ENCODE measurements at regions not wholly inside any gene's neighbourhood (a gene's known extent, or its start where the extent isn't known, plus 50 kb on each side); places are given as distances from the start of the nearest gene placed in this dataset.
A peak's percentile ranks its signal among the peaks of the same experiment; 100 is the strongest.
"Not testable (repeated sequence)": the region's sequence is repeated elsewhere in the genome, so short reads cannot be mapped to it uniquely, and the experiment has no call there.

- Mint-ChIP-seq H3K4me3 (no peak overlapping the region), H3K27ac (no peak overlapping the region), H3K4me1 (ENCODE audit: low read depth) (no peaks in the 10 kb centered on the region), H3K36me3 (ENCODE audit: low read depth) (peaks cover 2% of the 10 kb centered on the region), H3K27me3 (ENCODE audit: low read depth) (no peaks in the 10 kb centered on the region), H3K9me3 (peaks cover 18% of the 10 kb centered on the region)
- intact Hi-C loops (cut with micrococcal nuclease): no loop called here
- peak; percentile 8 for DNase-seq
- CTCF ChIA-PET: interaction anchor here (0.9 kb wide), 1 partner anchor 101 kb away, joined by 4 read pairs; no protein-coding TSS in a partner anchor
These were observed 177.5 kb downstream of the MTCL1 start for GRCh38 chr18:8882632-8883408.

GRCh38 chr18:8883409-8883668 is 178.0 kb downstream of the MTCL1 start:
- no peak overlapping the region for H3K4me3 Mint-ChIP-seq
- H3K27ac Mint-ChIP-seq: no peak overlapping the region
- peaks cover 20% of the 10 kb centered on the region for H3K9me3 Mint-ChIP-seq
- CTCF ChIA-PET: interaction anchor here (0.9 kb wide), 1 partner anchor 100 kb away, joined by 4 read pairs; no protein-coding TSS in a partner anchor
- H3K36me3 Mint-ChIP-seq (ENCODE audit: low read depth): peaks cover 2% of the 10 kb centered on the region
- no peak for DNase-seq
- H3K4me1 Mint-ChIP-seq (ENCODE audit: low read depth): no peaks in the 10 kb centered on the region
- no peaks in the 10 kb centered on the region for H3K27me3 Mint-ChIP-seq (ENCODE audit: low read depth)
- intact Hi-C loops (cut with micrococcal nuclease): no loop called here

GRCh38 chr18:8887877-8888276 is 182.5 kb downstream of the MTCL1 start:
- H3K27me3 Mint-ChIP-seq (ENCODE audit: low read depth); DNase-seq; H3K36me3 Mint-ChIP-seq (ENCODE audit: low read depth); intact Hi-C loops (cut with micrococcal nuclease); H3K4me1 Mint-ChIP-seq (ENCODE audit: low read depth); H3K4me3 Mint-ChIP-seq; CTCF ChIA-PET; H3K27ac Mint-ChIP-seq: not testable (repeated sequence)
- H3K9me3 Mint-ChIP-seq: peaks cover 16% of the 10 kb centered on the region

GRCh38 chr18:8889489-8889888 is 184.1 kb downstream of the MTCL1 start:
- Mint-ChIP-seq H3K27me3 (ENCODE audit: low read depth) (no peaks in the 10 kb centered on the region), H3K9me3 (peaks cover 12% of the 10 kb centered on the region), H3K27ac (no peak overlapping the region), H3K36me3 (ENCODE audit: low read depth) (no peaks in the 10 kb centered on the region), H3K4me3 (no peak overlapping the region), H3K4me1 (ENCODE audit: low read depth) (no peaks in the 10 kb centered on the region)
- no peak for DNase-seq
- intact Hi-C loops (cut with micrococcal nuclease): no loop called here
- CTCF ChIA-PET: no interaction called here

- intact Hi-C loops (cut with micrococcal nuclease); DNase-seq; H3K27me3 Mint-ChIP-seq (ENCODE audit: low read depth); H3K4me1 Mint-ChIP-seq (ENCODE audit: low read depth); CTCF ChIA-PET; H3K4me3 Mint-ChIP-seq; H3K36me3 Mint-ChIP-seq (ENCODE audit: low read depth); H3K27ac Mint-ChIP-seq: not testable (repeated sequence)
- peaks cover 12% of the 10 kb centered on the region for H3K9me3 Mint-ChIP-seq
These were observed 185.1 kb downstream of the MTCL1 start for GRCh38 chr18:8890503-8890902.

- H3K27ac Mint-ChIP-seq: no peak overlapping the region
These were observed 185.7 kb downstream of the MTCL1 start for GRCh38 chr18:8890957-8891464.

GRCh38 chr18:8893221-8893620 is 187.9 kb downstream of the MTCL1 start:
- CTCF ChIA-PET: no interaction called here

More at GRCh38 chr18:8890957-8891464, 185.7 kb downstream of the MTCL1 start:
- Mint-ChIP-seq H3K4me1 (ENCODE audit: low read depth) (no peaks in the 10 kb centered on the region), H3K27me3 (ENCODE audit: low read depth) (no peaks in the 10 kb centered on the region), H3K4me3 (no peak overlapping the region), H3K9me3 (peaks cover 11% of the 10 kb centered on the region), H3K36me3 (ENCODE audit: low read depth) (no peaks in the 10 kb centered on the region)
- intact Hi-C loops (cut with micrococcal nuclease): no loop called here
- DNase-seq: no peak
- CTCF ChIA-PET: no interaction called here

GRCh38 chr18:8893628-8894231 is 188.4 kb downstream of the MTCL1 start:
- Mint-ChIP-seq H3K27ac (no peak overlapping the region), H3K27me3 (ENCODE audit: low read depth) (peaks cover 1% of the 10 kb centered on the region), H3K36me3 (ENCODE audit: low read depth) (no peaks in the 10 kb centered on the region), H3K4me1 (ENCODE audit: low read depth) (no peaks in the 10 kb centered on the region), H3K9me3 (no peaks in the 10 kb centered on the region), H3K4me3 (no peak overlapping the region)
- CTCF ChIA-PET: no interaction called here
- DNase-seq: no peak
- intact Hi-C loops (cut with micrococcal nuclease): no loop called here

More at GRCh38 chr18:8893221-8893620, 187.9 kb downstream of the MTCL1 start:
- intact Hi-C loops (cut with micrococcal nuclease): no loop called here
- H3K9me3 Mint-ChIP-seq: peaks cover 5% of the 10 kb centered on the region
- H3K4me1 Mint-ChIP-seq (ENCODE audit: low read depth): no peaks in the 10 kb centered on the region
- no peaks in the 10 kb centered on the region for H3K36me3 Mint-ChIP-seq (ENCODE audit: low read depth)
- peaks cover 1% of the 10 kb centered on the region for H3K27me3 Mint-ChIP-seq (ENCODE audit: low read depth)
- no peak overlapping the region for H3K27ac Mint-ChIP-seq
- no peak for DNase-seq
- no peak overlapping the region for H3K4me3 Mint-ChIP-seq

- Mint-ChIP-seq H3K27me3 (ENCODE audit: low read depth) (peaks cover 3% of the 10 kb centered on the region), H3K27ac (no peak overlapping the region), H3K9me3 (no peaks in the 10 kb centered on the region), H3K4me3 (no peak overlapping the region), H3K36me3 (ENCODE audit: low read depth) (no peaks in the 10 kb centered on the region), H3K4me1 (ENCODE audit: low read depth) (no peaks in the 10 kb centered on the region)
- CTCF ChIA-PET: no interaction called here
- no peak for DNase-seq
- intact Hi-C loops (cut with micrococcal nuclease): no loop called here
These were observed 189.5 kb downstream of the MTCL1 start for GRCh38 chr18:8894823-8895222.

- Mint-ChIP-seq H3K27me3 (ENCODE audit: low read depth) (peaks cover 3% of the 10 kb centered on the region), H3K4me1 (ENCODE audit: low read depth) (no peaks in the 10 kb centered on the region), H3K27ac (no peak overlapping the region), H3K9me3 (no peaks in the 10 kb centered on the region), H3K4me3 (no peak overlapping the region), H3K36me3 (ENCODE audit: low read depth) (no peaks in the 10 kb centered on the region)
- intact Hi-C loops (cut with micrococcal nuclease): no loop called here
- DNase-seq: no peak
- CTCF ChIA-PET: no interaction called here
These were observed 190.0 kb downstream of the MTCL1 start for GRCh38 chr18:8895341-8895740.

- H3K27me3 Mint-ChIP-seq (ENCODE audit: low read depth): peaks cover 5% of the 10 kb centered on the region
- H3K4me1 Mint-ChIP-seq (ENCODE audit: low read depth): no peaks in the 10 kb centered on the region
- no peak overlapping the region for H3K4me3 Mint-ChIP-seq
- H3K36me3 Mint-ChIP-seq (ENCODE audit: low read depth): no peaks in the 10 kb centered on the region
- no peak for DNase-seq
- intact Hi-C loops (cut with micrococcal nuclease): no loop called here
- CTCF ChIA-PET: interaction anchor here (0.6 kb wide), 1 partner anchor 187 kb away, joined by 3 read pairs; no protein-coding TSS in a partner anchor
- no peak overlapping the region for H3K27ac Mint-ChIP-seq
- H3K9me3 Mint-ChIP-seq: no peaks in the 10 kb centered on the region
These were observed 190.7 kb downstream of the MTCL1 start for GRCh38 chr18:8895987-8896619.

- no peak overlapping the region for H3K27ac Mint-ChIP-seq
- peaks cover 9% of the 10 kb centered on the region for H3K27me3 Mint-ChIP-seq (ENCODE audit: low read depth)
- no peak for DNase-seq
- H3K36me3 Mint-ChIP-seq (ENCODE audit: low read depth): no peaks in the 10 kb centered on the region
- H3K4me3 Mint-ChIP-seq: no peak overlapping the region
- intact Hi-C loops (cut with micrococcal nuclease): no loop called here
- no peaks in the 10 kb centered on the region for H3K4me1 Mint-ChIP-seq (ENCODE audit: low read depth)
- CTCF ChIA-PET: no interaction called here
- no peaks in the 10 kb centered on the region for H3K9me3 Mint-ChIP-seq
These were observed 193.6 kb downstream of the MTCL1 start for GRCh38 chr18:8899000-8899399.
